Esophagus muscularis mucosa (tissue), 4 donors: ENCODE measurements at regions not wholly inside any gene's neighbourhood (a gene's known extent, or its start where the extent isn't known, plus 50 kb on each side); places are given as distances from the start of the nearest gene placed in this dataset.

Source experiments
- DNase-seq: peaks from one replicate; pipeline ENCODE4 v3.0.0-alpha.2; 2017; ENCODE audit errors: extremely low spot score
- H3K27ac ChIP-seq, 4 donors: fragments of 200-600 bp; sonication (generic); replicated peaks in 1 of 4; 1 replicate in 3 of 4; 2 replicates in 1 of 4; pipeline ENCODE4 v1.5.1; 2016 to 2019; ENCODE audit warnings: mild to moderate bottlenecking in 1 of 4
- H3K27me3 ChIP-seq, 4 donors: fragments of 200-600 bp; sonication (generic); one replicate each; pipeline versions ENCODE4 v1.5.1 to v1.6.0; 2016 to 2019
- H3K36me3 ChIP-seq, 4 donors: fragments of 200-600 bp; sonication (generic); one replicate each; pipeline ENCODE4 v1.5.1; 2016 to 2019
- H3K4me1 ChIP-seq, 4 donors: fragments of 200-600 bp; sonication (generic); one replicate each; pipeline ENCODE4 v1.5.1; 2016 to 2019
- H3K4me3 ChIP-seq, 4 donors: fragments of 200-600 bp; sonication (generic); 1 replicate in 2 of 4; 2 replicates in 2 of 4; pipeline ENCODE4 v1.5.1; 2016 to 2019; ENCODE audit warnings: mild to moderate bottlenecking in 4 of 4, moderate library complexity in 1 of 4
- H3K9me3 ChIP-seq, 4 donors: fragments of 200-600 bp; sonication (generic); 1 replicate in 3 of 4; 2 replicates in 1 of 4; pipeline ENCODE4 v1.5.1; 2016 to 2019
- CTCF ChIP-seq, 3 experiments: fragments of 200-600 bp in 2 of 3; fragments of 450-650 bp in 1 of 3; sonication (generic) in 2 of 3; IDR thresholded peaks; one replicate each; pipeline ENCODE4 v1.5.1; 2017 to 2019; ENCODE audit warnings: antibody characterized with exemption in 3 of 3, mild to moderate bottlenecking in 2 of 3, moderate library complexity in 1 of 3
- EP300 ChIP-seq: sonication (generic); formaldehyde crosslinking; IDR thresholded peaks from one replicate; pipeline ENCODE4 v1.6.1; 2017; ENCODE audit warnings: antibody characterized with exemption
- POLR2A ChIP-seq: fragments of 450-650 bp; IDR thresholded peaks from one replicate; pipeline ENCODE4 v1.6.1; 2017; ENCODE audit warnings: antibody characterized with exemption, moderate library complexity, mild to moderate bottlenecking, low read depth
- POLR2AphosphoS5 ChIP-seq, 2 donors: sonication (generic); formaldehyde crosslinking; IDR thresholded peaks; one replicate each; pipeline ENCODE4 v1.6.1; 2017; ENCODE audit warnings: antibody characterized with exemption in 2 of 2
- WGBS: methylation state at CpG from one replicate; pipeline ENCODE4 v1.1.5; 2018; 5-methylcytosine and 5-hydroxymethylcytosine counted together
- intact Hi-C: fragments of 100-400 bp; cut with DNase I; formaldehyde crosslinking; loops from one replicate; pipeline ENCODE4 v1.15.1; 2023

GRCh38 chr3:34132069-34132692 lies 333.8 kb downstream of the PDCD6IP start:
- intact Hi-C loops: no loop called here
- Histone ChIP-seq H3K27ac (peak overlapping the region in 2 of 4 donors; percentile 8 to 12), H3K27me3 (no peaks in the 10 kb centered on the region), H3K4me3 (no peak overlapping the region), H3K9me3 (peaks cover 0 to 10% (median 0%) of the 10 kb centered on the region in 4 donors), H3K36me3 (no peaks in the 10 kb centered on the region), H3K4me1 (peaks cover 0 to 26% (median 22%) of the 10 kb centered on the region in 4 donors)
- TF ChIP-seq POLR2A (no peak), CTCF (IDR thresholded peaks at IDR 0.05) (no peak), EP300 (no peak), POLR2AphosphoS5 (IDR thresholded peaks at IDR 0.05) (no peak)
- 32% methylated on average over 2 of the region's 2 CpGs for WGBS
- DNase-seq: no peak

- peaks cover 0 to 9% (median 0%) of the 10 kb centered on the region in 4 donors for H3K9me3 ChIP-seq
Observed at GRCh38 chr3:34139566-34139965, 341.1 kb downstream of the PDCD6IP start.

GRCh38 chr3:34140616-34141015 lies 342.2 kb downstream of the PDCD6IP start:
- H3K9me3 ChIP-seq: no peaks in the 10 kb centered on the region
- no peaks in the 10 kb centered on the region for H3K27me3 ChIP-seq
- intact Hi-C loops: no loop called here
- no peak overlapping the region for H3K4me3 ChIP-seq
- no peak overlapping the region for H3K27ac ChIP-seq
- TF ChIP-seq CTCF (IDR thresholded peaks at IDR 0.05): no peak
- no peak for TF ChIP-seq POLR2AphosphoS5 (IDR thresholded peaks at IDR 0.05)
- no peak for TF ChIP-seq EP300
- TF ChIP-seq POLR2A: no peak
- no peaks in the 10 kb centered on the region for H3K4me1 ChIP-seq
- no peaks in the 10 kb centered on the region for H3K36me3 ChIP-seq
- DNase-seq: no peak
- 79% methylated on average over 1 of the region's 1 CpG for WGBS

More at GRCh38 chr3:34139566-34139965, 341.1 kb downstream of the PDCD6IP start:
- Histone ChIP-seq H3K27me3 (no peaks in the 10 kb centered on the region), H3K4me3 (no peak overlapping the region), H3K27ac (no peak overlapping the region), H3K36me3 (no peaks in the 10 kb centered on the region), H3K4me1 (no peaks in the 10 kb centered on the region)
- no peak for DNase-seq
- intact Hi-C loops: no loop called here
- TF ChIP-seq POLR2AphosphoS5 (IDR thresholded peaks at IDR 0.05) (no peak), EP300 (no peak), CTCF (IDR thresholded peaks at IDR 0.05) (no peak), POLR2A (no peak)

GRCh38 chr3:34141841-34142337 lies 343.5 kb downstream of the PDCD6IP start:
- H3K9me3 ChIP-seq: no peaks in the 10 kb centered on the region
- intact Hi-C loops: no loop called here
- DNase-seq: no peak
- H3K4me1 ChIP-seq: no peaks in the 10 kb centered on the region
- TF ChIP-seq POLR2A (no peak), CTCF (IDR thresholded peaks at IDR 0.05) (no peak), EP300 (no peak), POLR2AphosphoS5 (IDR thresholded peaks at IDR 0.05) (no peak)
- no peak overlapping the region for H3K4me3 ChIP-seq
- H3K27ac ChIP-seq: no peak overlapping the region
- WGBS: 60% methylated on average over 3 of the region's 3 CpGs
- no peaks in the 10 kb centered on the region for H3K27me3 ChIP-seq
- no peaks in the 10 kb centered on the region for H3K36me3 ChIP-seq

- TF ChIP-seq POLR2A (no peak), EP300 (no peak), POLR2AphosphoS5 (IDR thresholded peaks at IDR 0.05) (no peak), CTCF (IDR thresholded peaks at IDR 0.05) (no peak)
- Histone ChIP-seq H3K4me3 (no peak overlapping the region), H3K9me3 (no peaks in the 10 kb centered on the region), H3K36me3 (no peaks in the 10 kb centered on the region), H3K27ac (no peak overlapping the region), H3K27me3 (no peaks in the 10 kb centered on the region), H3K4me1 (no peaks in the 10 kb centered on the region)
- WGBS: 44% methylated on average over 3 of the region's 3 CpGs
- intact Hi-C loops: no loop called here
- no peak for DNase-seq
Observed at GRCh38 chr3:34145796-34146195, 347.4 kb downstream of the PDCD6IP start.
